ENCODE measurements at regions not wholly inside any gene's neighbourhood (a gene's known extent, or its start where the extent isn't known, plus 50 kb on each side); places are given as distances from the start of the nearest gene placed in this dataset.

DNA sequence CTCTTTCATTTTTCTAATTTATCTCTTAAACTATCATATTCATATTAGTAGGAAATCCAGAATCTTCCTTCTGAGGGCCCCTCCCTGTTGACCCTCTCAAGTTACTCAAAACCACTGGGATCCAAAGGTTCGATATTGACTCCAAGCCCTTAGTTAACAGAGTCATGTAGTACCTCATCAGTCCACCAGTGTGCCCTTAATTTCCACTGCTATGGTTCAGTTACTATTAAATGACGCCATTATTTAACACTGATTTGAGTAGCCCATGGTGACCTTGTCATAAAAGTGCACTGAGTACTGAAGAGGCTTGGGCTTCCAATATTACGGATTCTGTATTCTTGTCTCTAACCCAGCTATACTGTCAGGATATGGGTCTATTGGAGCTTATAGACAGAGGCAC lies 91.9 kb upstream of the MS4A8 start:
- no peaks in the 10 kb centered on the region for H3K36me3 ChIP-seq (ENCODE audit: insufficient read depth, low read length)

GRCh38 chr11:60609632-60610031 lies 89.8 kb upstream of the MS4A8 start:
- no peak overlapping the region for H3K4me3 ChIP-seq (ENCODE audit: low read length)
- H3K9me2 ChIP-seq (ENCODE audit: insufficient read depth, low read length): no peaks in the 10 kb centered on the region
- no peak overlapping the region for H3K27ac ChIP-seq (ENCODE audit: low read length)
- no peaks in the 10 kb centered on the region for H4K20me1 ChIP-seq (ENCODE audit: insufficient read depth)
- no peaks in the 10 kb centered on the region for H3K9me3 ChIP-seq (ENCODE audit: low read length)
- no peak overlapping the region for H3K9ac ChIP-seq (ENCODE audit: low read length)
- no peaks in the 10 kb centered on the region for H3K36me3 ChIP-seq (ENCODE audit: insufficient read depth, low read length)
- no peaks in the 10 kb centered on the region for H3F3A ChIP-seq (ENCODE audit: insufficient read depth, low read length, poor library complexity, severe bottlenecking)
- H3K4me2 ChIP-seq (ENCODE audit: low read length): no peak overlapping the region
- H3K27me3 ChIP-seq (ENCODE audit: insufficient read depth, low read depth, low read length): no peaks in the 10 kb centered on the region
- H2AFZ ChIP-seq (ENCODE audit: low read depth, low read length): no peak overlapping the region
- H3K79me2 ChIP-seq (replicated peaks; ENCODE audit: insufficient read depth, low read length): no peaks in the 10 kb centered on the region
- TF ChIP-seq TAF1 (IDR thresholded peaks at IDR 0.05; ENCODE audit: low read depth) (no peak), RAD21 (conservative IDR thresholded peaks at IDR 0.05) (no peak), REST (IDR thresholded peaks at IDR 0.05; ENCODE audit: borderline replicate concordance) (no peak), EZH2 (IDR thresholded peaks at IDR 0.05; ENCODE audit: borderline replicate concordance, insufficient read depth, low read length, poor library complexity, severe bottlenecking) (no peak), POLR2AphosphoS5 (IDR thresholded peaks at IDR 0.05) (no peak), EP300 (conservative IDR thresholded peaks at IDR 0.05; ENCODE audit: poor library complexity, severe bottlenecking) (no peak), SMC3 (conservative IDR thresholded peaks at IDR 0.05; ENCODE audit: poor library complexity) (no peak), MXI1 (conservative IDR thresholded peaks at IDR 0.05; ENCODE audit: poor library complexity, severe bottlenecking) (no peak)

More for the DNA sequence above, 91.9 kb upstream of the MS4A8 start:
- TF ChIP-seq POLR2AphosphoS5 (IDR thresholded peaks at IDR 0.05): no peak
- no peak for TF ChIP-seq EZH2 (IDR thresholded peaks at IDR 0.05; ENCODE audit: borderline replicate concordance, insufficient read depth, low read length, poor library complexity, severe bottlenecking)
- no peak for TF ChIP-seq CTCF (IDR thresholded peaks at IDR 0.05; ENCODE audit: poor library complexity, severe bottlenecking)
- no peak for TF ChIP-seq SMC3 (conservative IDR thresholded peaks at IDR 0.05; ENCODE audit: poor library complexity)
- no peak for TF ChIP-seq EP300 (conservative IDR thresholded peaks at IDR 0.05; ENCODE audit: poor library complexity, severe bottlenecking)
- TF ChIP-seq REST (IDR thresholded peaks at IDR 0.05; ENCODE audit: borderline replicate concordance): no peak
- no peak for TF ChIP-seq RAD21 (conservative IDR thresholded peaks at IDR 0.05)
- no peaks in the 10 kb centered on the region for H3F3A ChIP-seq (ENCODE audit: insufficient read depth, low read length, poor library complexity, severe bottlenecking)
- no peaks in the 10 kb centered on the region for H4K20me1 ChIP-seq (ENCODE audit: insufficient read depth)
- H3K79me2 ChIP-seq (replicated peaks; ENCODE audit: insufficient read depth, low read length): no peaks in the 10 kb centered on the region
- H2AFZ ChIP-seq (ENCODE audit: low read depth, low read length): no peak overlapping the region
- H3K9me2 ChIP-seq (ENCODE audit: insufficient read depth, low read length): no peaks in the 10 kb centered on the region
- H3K9ac ChIP-seq (ENCODE audit: low read length): no peak overlapping the region
- no peaks in the 10 kb centered on the region for H3K9me3 ChIP-seq (ENCODE audit: low read length)
- H3K27me3 ChIP-seq (ENCODE audit: insufficient read depth, low read depth, low read length): no peaks in the 10 kb centered on the region
- no peak overlapping the region for H3K4me2 ChIP-seq (ENCODE audit: low read length)
- H3K27ac ChIP-seq (ENCODE audit: low read length): no peak overlapping the region
- H3K4me3 ChIP-seq (ENCODE audit: low read length): no peak overlapping the region
